RPMI7951 (cell line): ENCODE measurements at regions not wholly inside any gene's neighbourhood (a gene's known extent, or its start where the extent isn't known, plus 50 kb on each side); places are given as distances from the start of the nearest gene placed in this dataset.

Experiments used
- DNase-seq: peaks from one replicate; pipeline ENCODE4 v3.0.0-alpha.2; 2012; ENCODE audit warnings: low read depth

DNA sequence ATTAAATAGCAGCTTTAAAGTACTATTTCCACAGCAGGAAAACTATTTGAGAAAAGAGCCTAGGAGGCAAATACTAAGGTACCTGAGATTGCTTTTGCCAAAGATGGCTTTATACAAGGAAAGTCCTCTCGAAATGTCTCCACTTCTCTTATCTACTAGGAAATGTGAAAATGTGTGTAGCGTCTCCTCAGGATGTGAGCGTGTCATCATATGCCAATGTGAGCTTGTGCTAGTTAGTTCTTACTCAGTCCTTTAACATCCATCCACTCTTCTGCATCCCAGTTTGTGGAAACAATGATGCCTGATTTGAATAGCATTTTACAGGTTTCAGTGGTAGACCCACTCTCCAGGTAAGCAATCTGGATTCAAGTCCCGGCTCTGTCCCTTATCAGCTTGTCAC lies 421.0 kb downstream of the DYNC2H1 start:
- DNase-seq = peak; percentile 15

DNA sequence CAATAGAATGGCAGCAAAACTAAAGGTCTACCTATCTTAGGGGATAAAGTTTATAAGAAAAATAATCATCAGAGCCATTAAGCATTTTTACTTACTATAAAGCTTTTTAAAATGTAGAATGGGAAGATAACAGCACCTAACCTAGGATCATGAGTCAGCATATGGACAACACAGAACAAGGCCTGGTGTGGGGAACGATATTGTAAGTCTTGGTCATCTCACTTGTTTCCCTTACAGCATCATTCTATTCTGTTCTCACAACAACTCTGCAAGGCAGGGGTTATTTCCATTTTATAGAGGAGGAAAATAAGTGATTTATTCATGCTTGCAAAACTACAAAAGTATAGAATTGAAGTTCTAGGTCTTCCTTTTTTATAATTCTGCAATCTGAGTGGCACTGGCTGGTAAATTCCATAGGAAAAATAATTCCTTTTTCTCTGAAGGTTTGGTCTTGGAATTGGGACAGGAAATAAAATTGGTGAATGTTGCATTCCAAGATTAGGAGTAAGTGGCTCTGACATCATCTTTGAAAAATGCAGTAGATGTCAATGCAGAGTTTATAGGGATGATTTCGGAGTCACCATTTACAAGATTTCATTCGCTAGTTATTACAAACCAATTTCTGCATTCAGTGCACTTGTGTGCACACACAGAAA lies 423.0 kb downstream of the DYNC2H1 start:
- DNase-seq = peak; percentile 80

DNA sequence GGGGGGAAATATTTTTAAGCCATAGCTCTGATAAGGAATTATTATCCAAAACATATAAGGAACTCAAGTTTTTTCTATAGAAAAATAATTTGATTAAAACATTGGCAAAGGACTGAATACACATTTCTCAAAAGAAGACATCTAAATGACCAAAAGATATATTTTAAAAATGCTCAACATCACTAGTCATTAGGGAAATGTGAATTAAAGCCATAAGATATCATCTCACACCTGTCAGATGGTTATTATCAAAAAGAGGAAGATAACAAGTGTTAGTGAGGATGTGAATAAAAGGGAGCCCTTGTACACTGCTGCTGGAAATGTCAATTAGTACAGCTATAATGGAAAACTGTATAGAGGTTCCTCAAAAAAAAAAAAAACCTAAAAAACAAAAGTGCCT lies 425.0 kb downstream of the DYNC2H1 start:
- no peak for DNase-seq

DNA sequence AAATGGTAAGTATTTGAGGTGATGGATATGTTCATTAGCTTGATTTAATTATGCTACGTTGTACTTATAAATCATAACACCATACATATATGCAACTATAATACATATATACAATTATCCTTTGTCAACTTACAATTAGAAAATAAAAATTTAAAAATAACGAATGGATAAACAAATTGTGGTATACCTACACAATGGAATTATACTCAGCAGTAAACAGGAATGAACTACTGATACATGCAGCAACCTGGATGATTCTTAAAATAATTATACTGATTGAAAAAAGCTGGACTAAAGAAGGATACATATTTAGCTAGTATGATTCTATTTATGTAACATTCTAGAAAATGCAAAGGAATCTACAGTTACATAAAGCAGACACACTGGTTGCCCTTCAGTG lies 425.7 kb downstream of the DYNC2H1 start:
- DNase-seq = no peak

DNA sequence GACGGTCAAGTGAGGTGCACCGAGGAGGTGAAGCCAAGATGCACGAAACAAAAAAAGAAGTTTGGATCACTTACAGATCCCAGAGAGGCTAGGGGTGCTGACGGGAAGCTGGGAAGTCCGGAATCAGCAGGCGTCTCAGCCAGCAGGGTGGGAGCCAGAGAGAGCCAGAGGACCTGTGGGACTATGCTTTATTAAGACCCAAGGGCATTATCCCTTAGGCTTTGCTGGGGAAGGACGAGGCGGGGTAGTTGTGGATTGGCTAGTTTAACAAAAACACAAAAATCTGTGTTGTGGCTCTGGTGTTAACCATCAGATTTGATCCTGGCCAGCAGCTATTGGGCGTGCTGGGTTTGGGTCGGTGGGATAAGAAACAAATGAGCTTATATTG lies 427.1 kb downstream of the DYNC2H1 start:
- no peak for DNase-seq

DNA sequence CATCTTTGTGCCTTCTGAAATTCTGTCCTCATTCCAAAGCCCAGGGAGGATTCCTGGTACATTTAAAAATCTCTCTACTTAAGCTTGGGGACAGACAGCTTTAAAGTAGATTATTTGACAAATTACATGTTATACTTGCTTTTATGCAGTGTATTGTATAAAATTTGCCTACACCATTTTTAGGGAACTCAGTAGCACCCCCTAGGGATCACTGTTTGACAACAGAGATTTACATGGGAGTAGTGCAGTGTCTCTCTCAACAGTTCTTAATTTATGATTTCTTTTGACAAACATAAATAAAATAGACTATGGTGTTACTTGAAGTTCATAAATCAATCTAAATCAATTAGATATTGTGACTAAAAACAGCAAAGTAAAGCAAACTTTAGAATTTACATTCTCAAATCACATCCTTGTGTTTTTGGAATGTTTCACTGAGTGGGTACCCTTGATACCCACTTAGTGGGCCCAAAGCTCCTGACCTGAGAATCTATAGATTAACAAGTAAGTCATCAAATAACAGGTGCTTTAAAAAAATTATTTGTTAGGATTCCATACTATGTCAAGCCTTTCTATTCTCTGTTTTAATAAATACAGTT lies 428.8 kb downstream of the DYNC2H1 start:
- peak; percentile 37 for DNase-seq

DNA sequence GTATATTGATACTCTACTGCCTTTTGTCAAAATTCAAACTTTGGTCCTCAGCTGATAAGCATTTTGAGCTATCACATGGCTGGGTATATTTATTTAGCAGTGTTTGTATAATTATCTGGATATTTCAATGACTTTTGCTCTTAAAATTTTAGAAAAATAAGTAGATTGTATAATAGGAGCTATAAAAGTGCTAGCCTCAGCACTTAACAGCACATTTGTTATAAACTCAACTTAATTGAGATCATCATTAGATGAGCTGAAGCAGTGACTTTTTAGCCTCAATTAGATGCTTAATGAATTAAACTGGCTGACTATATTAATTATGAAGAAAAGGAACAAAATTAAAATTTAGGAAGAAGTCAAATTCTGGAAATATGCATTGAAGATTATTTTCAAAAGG lies 429.9 kb downstream of the DYNC2H1 start:
- DNase-seq = no peak

DNA sequence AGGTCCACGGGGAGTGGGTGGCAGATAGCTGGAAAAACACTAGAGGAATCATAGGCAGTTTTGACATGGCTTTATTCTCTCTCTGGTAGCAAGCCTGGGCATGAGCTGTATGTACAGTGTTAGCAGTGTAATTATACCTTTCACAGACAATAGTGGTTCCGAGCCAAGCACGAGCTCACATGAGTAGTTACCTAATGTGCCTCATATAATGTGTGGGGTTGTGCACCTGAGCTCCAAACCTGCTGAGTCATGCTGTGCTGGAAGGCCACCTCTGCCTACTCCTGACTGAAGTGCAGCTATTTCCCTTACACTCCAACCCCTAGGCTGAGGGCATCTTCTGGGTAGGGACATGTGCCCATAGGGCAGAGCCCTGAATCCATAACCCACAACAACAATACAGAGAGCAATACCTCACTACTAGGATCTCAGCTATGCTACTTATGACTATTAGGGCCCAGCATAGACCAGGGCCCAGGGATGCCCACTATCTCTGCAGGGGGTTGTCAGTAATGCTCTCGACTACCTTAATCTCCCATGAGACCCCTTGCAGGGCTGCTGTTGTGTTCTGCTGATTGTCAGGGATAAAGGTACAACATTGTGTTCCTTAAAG lies 432.1 kb downstream of the DYNC2H1 start:
- DNase-seq = no peak

DNA sequence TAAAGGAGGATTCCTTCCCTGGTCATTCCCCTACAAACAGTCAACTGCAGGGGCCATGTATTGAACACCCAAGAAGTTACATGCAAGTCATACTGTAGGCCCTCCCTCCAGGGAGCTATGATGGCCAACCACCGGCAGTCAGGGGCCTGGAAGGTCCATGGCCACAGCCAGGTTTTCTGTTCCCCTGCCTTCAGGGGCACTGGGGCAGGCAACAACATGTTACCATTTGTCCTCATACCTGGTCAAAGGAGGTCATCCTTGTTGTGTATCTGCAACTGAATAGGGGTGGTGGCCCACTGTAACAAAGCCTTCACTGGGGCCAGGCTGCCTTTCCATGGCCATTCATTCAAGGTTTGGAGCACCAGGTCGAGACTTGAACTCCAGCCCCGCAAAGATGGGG lies 433.6 kb downstream of the DYNC2H1 start:
- DNase-seq = no peak

DNA sequence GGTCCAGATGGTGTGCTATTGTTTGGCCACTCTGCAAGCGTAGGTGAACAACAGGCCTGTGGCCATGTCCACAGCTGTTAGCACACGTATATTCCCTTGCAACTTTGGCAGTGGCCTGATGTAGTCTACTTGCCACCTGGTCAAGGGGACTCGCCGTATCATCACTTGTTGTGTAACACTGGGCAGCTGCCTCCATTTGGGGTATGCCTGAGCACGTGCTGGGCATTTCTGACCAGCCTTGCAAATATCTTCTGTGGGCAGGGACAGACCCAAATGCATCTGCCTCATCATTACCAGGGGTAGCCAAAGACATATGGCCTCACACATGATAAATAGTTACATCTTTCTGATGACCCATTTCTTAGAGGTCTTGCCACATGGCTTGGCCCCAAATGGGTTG lies 434.2 kb downstream of the DYNC2H1 start:
- no peak for DNase-seq

DNA sequence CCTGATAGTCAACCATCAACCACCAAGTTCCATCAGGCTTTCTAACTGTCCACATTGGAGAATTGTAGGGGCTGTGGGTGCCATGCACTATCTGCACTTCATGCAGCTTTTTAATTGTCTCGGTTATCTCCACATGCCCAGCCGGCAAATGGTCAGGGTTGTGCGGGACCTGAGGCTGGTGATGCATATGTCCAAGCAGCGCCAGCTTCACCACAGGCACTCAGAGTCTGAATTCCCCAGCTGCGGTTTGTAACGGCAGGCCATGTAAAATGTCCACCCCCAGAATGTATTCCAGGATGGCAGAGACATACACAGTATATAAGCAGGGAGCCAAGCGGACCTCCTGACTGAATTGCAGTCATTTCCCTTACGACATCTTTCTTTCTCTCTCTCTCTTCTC lies 435.6 kb downstream of the DYNC2H1 start:
- peak; percentile 91 for DNase-seq

DNA sequence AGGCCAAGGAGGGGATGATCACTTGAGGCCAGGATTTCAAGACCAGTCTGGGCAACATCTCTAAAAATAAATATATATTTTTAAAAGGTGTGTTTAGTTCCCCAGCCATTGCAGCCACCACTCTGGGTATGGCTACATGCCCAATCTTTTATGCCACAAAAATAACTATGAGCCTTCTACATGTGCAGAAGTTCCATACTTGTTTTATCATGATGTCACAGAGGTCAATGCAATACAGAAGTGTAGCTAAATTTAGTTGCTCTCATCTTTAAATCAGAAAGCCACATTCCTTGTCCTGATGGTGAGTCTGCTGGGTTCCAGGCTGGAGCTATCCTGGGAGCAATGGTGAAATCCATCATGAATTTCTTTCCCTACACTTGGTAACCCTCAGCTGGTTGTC lies 436.3 kb downstream of the DYNC2H1 start:
- peak; percentile 68 for DNase-seq

DNA sequence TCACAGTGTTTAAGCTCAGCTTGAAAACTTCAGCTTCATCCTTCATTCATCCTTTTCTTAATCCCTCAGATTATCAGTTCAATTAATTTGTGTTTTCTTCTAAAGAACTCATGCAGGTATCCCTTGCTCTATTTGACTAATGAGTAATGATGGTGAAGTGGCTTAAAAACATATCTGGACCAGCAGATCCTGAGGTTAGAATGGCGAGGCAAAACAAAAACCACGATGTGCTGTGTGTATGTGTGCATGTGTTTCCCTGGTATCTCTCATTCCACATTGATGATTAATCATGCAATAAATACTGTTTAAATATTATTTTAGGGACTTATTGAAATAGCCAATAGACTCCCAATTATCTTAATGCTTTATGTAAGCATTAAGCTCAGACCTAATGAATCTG lies 437.0 kb downstream of the DYNC2H1 start:
- peak; percentile 39 for DNase-seq

DNA sequence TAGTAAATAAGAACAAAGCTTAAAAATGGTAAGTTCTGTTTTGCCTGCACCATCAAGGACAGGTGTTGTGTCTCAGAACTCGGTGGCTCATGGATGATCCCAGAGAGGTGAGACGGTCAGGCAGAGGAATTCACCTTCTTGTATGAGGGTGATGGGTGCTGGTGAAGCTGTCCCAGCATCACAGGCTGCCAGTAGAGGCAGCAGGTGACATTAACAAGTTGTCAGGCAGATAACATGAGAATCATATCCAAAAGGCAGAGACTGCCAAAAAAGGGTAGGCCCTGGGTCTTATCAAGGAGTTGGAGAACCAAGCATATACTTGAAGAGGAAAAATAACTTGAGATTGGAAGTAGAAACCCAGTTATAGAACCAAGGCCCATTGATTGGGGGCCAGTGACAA lies 437.8 kb downstream of the DYNC2H1 start:
- DNase-seq = no peak

DNA sequence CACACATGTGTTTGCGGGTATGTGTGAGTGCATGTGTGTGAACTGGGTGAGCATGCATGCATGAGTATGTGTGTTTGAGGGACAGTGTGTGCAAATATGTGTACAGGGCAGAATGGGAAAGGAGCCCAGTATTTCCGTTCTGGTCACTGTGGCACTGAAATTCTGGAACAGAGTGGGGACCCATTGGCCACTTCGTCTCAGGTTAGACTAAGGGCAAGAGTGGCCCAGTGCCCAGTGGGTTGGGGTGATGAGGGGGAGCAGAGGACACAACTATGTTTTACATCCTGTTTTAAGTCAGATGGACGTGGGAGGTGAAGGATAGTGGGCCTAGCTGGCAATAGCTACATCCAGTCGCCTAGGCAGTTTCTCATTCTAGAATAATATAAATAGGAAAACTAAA lies 438.5 kb downstream of the DYNC2H1 start:
- DNase-seq = no peak

DNA sequence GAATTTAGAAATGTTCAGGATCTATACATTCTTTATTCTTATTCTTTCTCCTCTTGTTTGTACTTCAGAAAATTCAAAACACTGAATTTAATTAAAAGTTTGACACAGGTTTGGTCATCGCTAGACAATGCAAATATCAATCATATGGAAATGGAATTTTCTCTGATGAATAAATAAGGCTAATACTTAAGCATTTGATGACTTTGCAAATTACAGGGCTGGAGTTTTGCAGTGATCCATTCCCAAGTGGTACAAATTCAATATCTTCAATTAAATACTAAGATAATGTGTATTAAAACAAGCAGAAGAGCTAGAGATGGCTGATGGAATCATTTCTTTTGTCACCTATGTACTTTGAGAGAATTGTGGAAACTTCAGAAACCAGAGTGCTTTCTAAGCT lies 439.6 kb downstream of the DYNC2H1 start:
- no peak for DNase-seq

DNA sequence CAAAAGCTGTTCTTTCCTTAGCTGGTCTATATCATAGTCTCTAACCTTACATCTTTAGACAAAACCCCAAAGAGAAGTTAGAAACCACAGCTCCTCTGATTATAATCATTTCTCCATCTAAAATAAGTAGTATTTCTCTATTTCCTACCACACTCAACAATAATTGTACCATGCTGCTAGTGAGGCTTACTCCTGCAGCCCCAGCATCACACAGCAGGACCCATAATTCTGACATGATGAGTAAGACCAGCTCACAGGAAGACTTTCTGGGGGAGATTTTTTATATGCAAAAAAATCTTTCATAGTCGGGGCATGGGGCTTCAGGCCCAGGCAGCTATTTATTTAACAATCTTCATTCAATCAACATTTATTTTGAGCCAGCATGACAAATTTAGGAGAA lies 441.6 kb downstream of the DYNC2H1 start:
- DNase-seq = no peak

DNA sequence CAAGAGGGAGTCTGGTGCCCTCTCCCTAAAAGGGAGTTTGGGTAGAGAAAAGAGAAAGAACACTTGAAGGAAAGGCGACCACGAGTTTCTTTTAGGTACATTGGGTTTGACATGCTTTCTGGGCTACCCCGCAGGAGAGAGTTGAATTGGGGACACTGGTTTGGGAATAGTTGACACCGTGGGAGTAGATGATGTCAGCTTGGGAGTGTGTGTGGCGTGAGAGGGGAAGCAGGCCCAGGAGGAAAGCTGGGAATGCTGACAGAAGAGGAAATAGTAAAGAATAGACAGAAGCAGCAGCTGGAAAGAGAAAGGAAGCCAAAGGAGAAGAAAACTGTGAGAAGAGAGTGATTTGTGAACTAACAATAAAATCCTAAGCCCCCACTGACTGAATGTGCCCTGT lies 442.9 kb downstream of the DYNC2H1 start:
- no peak for DNase-seq

DNA sequence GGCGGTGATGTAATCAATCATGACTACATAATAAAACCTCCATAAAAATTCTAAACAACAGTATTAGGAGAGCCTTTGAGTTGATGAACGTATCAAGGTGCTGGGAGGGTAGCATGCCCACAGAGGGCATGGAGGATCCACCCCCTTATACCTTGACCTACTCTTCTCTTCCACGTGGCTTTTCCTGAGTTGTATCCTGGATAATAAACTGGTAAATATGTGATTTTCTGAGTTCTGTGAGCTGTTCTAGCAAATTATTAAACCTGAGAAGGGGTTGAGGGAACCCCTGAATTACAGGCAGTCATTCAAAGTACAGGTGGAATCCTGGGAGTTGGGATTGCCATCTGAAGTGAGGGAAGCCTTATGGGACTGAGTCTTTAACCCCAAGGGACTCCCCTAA lies 446.9 kb downstream of the DYNC2H1 start:
- no peak for DNase-seq

DNA sequence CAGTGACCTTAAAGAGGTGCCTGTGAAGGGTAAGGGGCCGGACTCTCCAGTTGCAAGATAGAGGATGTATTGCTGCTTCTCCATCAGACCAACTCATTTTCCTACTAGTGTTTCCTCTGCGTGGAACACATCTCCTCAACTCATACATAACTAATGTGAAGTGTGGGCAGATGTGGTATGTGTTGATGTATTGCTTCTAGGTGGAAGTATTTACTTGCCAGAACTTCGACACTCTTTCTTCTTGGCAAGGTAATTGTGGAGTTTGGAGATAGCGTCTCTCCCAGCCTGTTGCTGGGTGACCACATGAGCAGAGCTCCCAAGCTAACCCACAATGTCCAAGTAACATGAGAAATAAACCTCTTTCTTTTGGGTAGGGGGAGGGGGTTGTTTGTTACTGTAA lies 456.9 kb downstream of the DYNC2H1 start:
- DNase-seq = no peak

DNA sequence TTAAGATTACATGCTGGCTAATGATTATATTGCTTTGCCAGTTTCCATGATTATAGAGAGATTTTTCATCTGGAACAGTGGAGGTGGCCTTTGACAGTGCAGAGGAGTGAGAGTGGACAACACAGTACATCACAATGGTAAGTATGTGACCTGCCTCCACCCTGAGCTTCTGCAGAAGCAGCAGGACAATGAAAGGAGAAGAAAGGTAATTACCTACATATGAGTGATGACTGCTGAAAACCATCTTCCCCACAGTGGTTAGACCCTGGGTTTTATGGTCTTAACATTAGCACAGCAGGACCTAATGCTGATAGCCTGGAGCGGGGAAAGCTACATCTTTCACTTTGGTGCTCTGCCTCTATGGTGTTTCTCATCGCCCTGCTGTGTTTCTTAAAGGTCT lies 454.7 kb upstream of the DDI1 start:
- DNase-seq = no peak

DNA sequence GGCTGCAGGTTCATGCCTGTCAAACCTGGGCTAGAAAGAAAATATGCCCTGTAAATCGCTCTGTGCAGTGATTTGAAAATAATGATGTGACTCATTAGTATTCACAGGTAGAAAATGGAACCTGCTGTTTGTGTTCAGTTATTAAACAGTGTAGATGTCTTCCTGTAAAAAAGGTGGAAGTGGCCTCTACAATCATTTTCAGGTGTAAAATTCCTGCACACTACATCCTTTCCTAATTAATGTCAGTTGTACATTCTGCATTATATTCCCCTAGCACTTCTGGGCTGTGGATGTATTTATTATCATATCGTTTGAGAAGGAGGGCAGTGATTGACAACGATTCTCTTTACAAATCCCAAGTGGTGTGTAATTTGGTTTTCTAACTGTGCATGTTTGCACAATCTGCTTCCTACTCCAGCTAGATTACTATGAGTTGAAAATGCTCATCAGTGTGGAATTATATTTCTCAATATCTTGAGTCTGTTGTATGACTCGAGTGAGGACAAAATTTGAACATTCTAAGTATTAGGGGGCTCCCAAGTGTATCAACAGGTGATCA lies 454.0 kb upstream of the DDI1 start:
- DNase-seq = no peak

DNA sequence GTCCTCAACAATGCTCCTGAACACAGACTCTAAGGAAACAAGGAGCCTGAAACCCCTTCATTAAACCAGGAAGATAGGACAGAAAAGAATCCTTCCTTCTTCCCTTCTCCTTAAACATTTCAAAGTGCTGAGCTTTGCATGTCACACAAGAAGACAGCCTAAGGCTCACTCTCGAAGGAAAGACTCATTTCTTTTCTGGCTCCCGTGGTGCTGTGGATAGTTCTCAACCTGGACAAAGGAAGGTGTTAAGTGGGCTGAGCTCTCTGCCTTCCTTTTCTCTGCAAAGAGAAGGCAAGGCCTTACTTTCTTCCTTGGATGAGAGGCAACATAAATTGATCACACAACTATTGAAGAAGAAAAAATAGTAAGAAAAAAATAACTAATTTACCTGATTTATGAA lies 452.4 kb upstream of the DDI1 start:
- no peak for DNase-seq
